Small intestine (tissue), 7 donors: ENCODE measurements at regions not wholly inside any gene's neighbourhood (a gene's known extent, or its start where the extent isn't known, plus 50 kb on each side); places are given as distances from the start of the nearest gene placed in this dataset.

Experiments used
- DNase-seq, 2 donors: peaks; one replicate each; pipeline versions ENCODE4 v3.0.0 to v3.0.0-alpha.2; 2013
- FAIRE-seq: peaks from 2 replicates; lab custom pipeline; 2012; peaks lifted over from hg19 to GRCh38; lab: Jason Lieb, UNC
- H3K27ac ChIP-seq, 3 donors: one replicate each; pipeline ENCODE4 v1.5.1; 2013; ENCODE audit warnings: low read length in 2 of 3, mild to moderate bottlenecking in 2 of 3, control low read depth in 1 of 3, inconsistent platforms in 1 of 3, low read depth in 1 of 3, moderate library complexity in 1 of 3
- H3K27me3 ChIP-seq, 3 donors: one replicate each; pipeline ENCODE4 v1.6.1; 2013; ENCODE audit warnings: low read length in 3 of 3, inconsistent platforms in 1 of 3; ENCODE audit not compliant: control insufficient read depth in 3 of 3, insufficient read depth in 3 of 3
- H3K36me3 ChIP-seq, 3 donors: one replicate each; pipeline ENCODE4 v1.6.1; 2013; ENCODE audit warnings: low read length in 3 of 3, inconsistent platforms in 1 of 3, low read depth in 1 of 3, mild to moderate bottlenecking in 1 of 3, moderate library complexity in 1 of 3; ENCODE audit not compliant: control insufficient read depth in 3 of 3, insufficient read depth in 2 of 3
- H3K4me1 ChIP-seq, 3 donors: one replicate each; pipeline ENCODE4 v1.6.1; 2013; ENCODE audit warnings: low read length in 2 of 3, inconsistent platforms in 1 of 3, low read depth in 1 of 3, mild to moderate bottlenecking in 1 of 3, moderate library complexity in 1 of 3; ENCODE audit not compliant: control insufficient read depth in 3 of 3, insufficient read depth in 2 of 3
- H3K4me3 ChIP-seq, 3 donors: one replicate each; pipeline ENCODE4 v1.5.1; 2013; ENCODE audit warnings: low read length in 3 of 3, control low read depth in 1 of 3, inconsistent platforms in 1 of 3, low read depth in 1 of 3, mild to moderate bottlenecking in 1 of 3, moderate library complexity in 1 of 3
- H3K9me3 ChIP-seq, 2 donors: one replicate each; pipeline ENCODE4 v1.6.1; 2013; ENCODE audit warnings: low read depth in 1 of 2, low read length in 1 of 2; ENCODE audit not compliant: control insufficient read depth in 2 of 2, insufficient read depth in 1 of 2
- WGBS, 3 donors: extraction: QIAGEN DNeasy Blood & Tissue Kit; methylation state at CpG; one replicate each; pipeline ENCODE4 v1.1.7; 2013; 5-methylcytosine and 5-hydroxymethylcytosine counted together
- donor health status: healthy with polysubstance abuse.
- donor health status: control.
- donor health status: control.
- donor health status: Bipolar disorder and iron deficiency.
- donor health status: healthy.

DNA sequence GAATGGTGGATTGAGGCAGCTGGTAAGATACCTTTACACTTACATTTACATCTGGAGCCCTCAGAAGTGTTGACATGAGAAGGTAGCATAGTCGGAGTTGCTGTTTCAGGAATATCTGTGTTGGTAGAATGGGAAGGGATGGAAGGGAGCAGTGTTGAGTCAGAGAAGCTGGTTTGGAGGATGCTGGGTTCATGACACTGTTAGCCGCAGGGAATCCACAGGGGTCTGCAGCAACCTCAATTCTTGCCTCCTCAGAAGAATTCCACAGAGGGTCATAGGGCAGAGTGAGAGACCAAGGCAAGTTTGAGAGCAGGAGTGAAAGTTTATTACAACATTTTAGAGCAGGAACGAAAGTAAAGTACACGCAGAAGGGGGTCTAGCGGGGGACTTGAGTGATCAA is 536.8 kb downstream of the QKI start:
- 88 to 96% (median 93%) methylated on average over 5 of the region's 5 CpGs for WGBS, 3 donors
- H3K9me3 ChIP-seq = no peaks in the 10 kb centered on the region
- H3K27ac ChIP-seq = no peak overlapping the region
- no peak overlapping the region for H3K4me3 ChIP-seq
- DNase-seq (no peak), FAIRE-seq (no peak)
- H3K27me3 ChIP-seq = peaks cover 0 to 2% (median 0%) of the 10 kb centered on the region in 3 donors
- H3K4me1 ChIP-seq = no peaks in the 10 kb centered on the region
- no peaks in the 10 kb centered on the region for H3K36me3 ChIP-seq

DNA sequence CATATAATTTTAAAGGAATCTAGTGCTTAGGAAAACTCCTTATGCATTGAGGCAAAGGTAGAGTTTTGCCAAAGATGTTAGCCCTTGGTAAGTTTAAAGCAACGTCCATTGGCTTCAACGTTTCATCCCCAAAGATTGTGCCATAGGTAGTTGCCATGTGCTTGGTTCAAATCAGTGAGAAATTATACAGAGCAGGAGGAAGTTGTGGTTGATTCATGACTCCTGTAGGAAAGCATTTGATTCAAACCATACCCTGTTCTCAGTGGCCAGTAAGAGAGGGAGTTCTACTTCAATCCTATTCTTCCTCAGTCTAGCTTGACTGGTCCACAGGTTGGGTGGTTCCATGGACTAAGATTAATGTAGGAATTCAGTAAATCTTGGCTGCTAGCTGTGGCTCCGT is 535.6 kb downstream of the QKI start:
- Histone ChIP-seq H3K36me3 (no peaks in the 10 kb centered on the region), H3K4me1 (no peaks in the 10 kb centered on the region), H3K27me3 (peaks cover 0 to 2% (median 0%) of the 10 kb centered on the region in 3 donors), H3K9me3 (no peaks in the 10 kb centered on the region), H3K27ac (no peak overlapping the region), H3K4me3 (no peak overlapping the region)
- FAIRE-seq (no peak), DNase-seq (no peak)
- 65 to 74% (median 68%) methylated on average over 3 of the region's 3 CpGs for WGBS, 3 donors

DNA sequence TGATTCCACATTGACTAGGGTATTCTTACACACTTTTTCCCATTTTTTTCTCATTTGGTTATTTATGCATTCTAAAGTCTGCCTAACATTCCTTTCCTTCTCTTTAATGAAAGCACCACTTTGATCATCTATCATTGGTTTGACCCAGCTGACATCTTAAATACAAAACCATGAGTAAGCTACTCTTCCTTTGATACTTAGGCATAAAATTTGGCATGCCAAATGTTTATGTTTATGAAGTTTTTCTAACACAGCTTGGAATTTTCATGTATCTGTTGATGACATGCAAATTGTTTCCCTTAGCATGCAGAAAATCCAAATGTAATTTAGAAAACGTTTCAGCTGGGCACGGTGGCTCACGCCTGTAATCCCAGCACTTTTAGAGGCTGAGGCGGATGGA is 534.9 kb downstream of the QKI start:
- H3K27me3 ChIP-seq = no peaks in the 10 kb centered on the region
- H3K4me3 ChIP-seq = no peak overlapping the region
- DNase-seq (no peak), FAIRE-seq (no peak)
- H3K36me3 ChIP-seq = no peaks in the 10 kb centered on the region
- WGBS, 3 donors = 74 to 82% (median 80%) methylated on average over 4 of the region's 4 CpGs
- no peaks in the 10 kb centered on the region for H3K4me1 ChIP-seq
- no peak overlapping the region for H3K27ac ChIP-seq
- H3K9me3 ChIP-seq = no peaks in the 10 kb centered on the region

DNA sequence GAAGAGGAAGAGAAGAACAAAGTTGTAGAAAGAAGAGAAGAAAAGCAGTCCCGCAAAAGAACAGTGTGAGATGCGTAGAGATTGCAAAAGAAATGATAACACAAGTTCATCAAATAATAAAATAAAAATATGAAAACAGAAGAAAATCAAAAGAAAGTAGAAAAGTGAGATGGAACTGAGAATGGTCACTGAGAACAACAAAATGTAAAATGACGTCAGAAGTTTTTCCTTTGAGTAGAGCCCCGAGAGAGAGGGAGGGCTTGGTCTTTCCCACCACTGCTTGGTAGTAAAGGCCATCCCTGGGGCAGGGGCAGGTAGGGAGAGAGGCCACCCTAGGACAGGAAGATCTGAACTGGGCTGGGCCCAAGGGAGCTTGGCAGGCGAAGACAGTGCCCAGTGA is 533.7 kb downstream of the QKI start:
- Histone ChIP-seq H3K27me3 (peaks cover 0 to 3% (median 0%) of the 10 kb centered on the region in 3 donors), H3K4me1 (no peaks in the 10 kb centered on the region), H3K36me3 (no peaks in the 10 kb centered on the region), H3K9me3 (no peaks in the 10 kb centered on the region), H3K27ac (no peak overlapping the region), H3K4me3 (no peak overlapping the region)
- DNase-seq = no peak
- 71 to 82% (median 77%) methylated on average over 5 of the region's 5 CpGs for WGBS, 3 donors
- no peak for FAIRE-seq

DNA sequence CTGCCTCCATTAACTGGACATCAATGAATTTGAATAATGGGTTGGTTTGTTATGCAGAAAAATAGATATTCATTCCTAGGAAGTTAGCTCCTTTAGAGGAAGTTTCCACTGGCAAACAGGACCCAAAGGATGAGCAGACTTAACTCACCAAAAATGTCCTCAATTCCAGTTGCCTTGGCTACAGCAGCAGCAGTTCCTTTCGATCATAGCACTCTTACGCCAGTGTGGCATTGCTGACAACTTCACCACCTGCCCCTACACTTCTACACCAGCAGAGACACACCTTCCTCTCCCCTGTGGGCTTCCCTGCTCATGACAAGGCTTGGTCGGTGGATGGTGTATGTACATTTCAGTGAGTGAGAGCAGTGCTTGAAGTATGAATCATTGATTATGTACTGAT is 532.8 kb downstream of the QKI start:
- H3K36me3 ChIP-seq = no peaks in the 10 kb centered on the region
- no peak for FAIRE-seq
- 74 to 87% (median 86%) methylated on average over 3 of the region's 3 CpGs for WGBS, 3 donors
- DNase-seq = no peak
- peaks cover 0 to 3% (median 0%) of the 10 kb centered on the region in 3 donors for H3K27me3 ChIP-seq
- H3K4me1 ChIP-seq = no peaks in the 10 kb centered on the region
- no peak overlapping the region for H3K27ac ChIP-seq
- no peak overlapping the region for H3K4me3 ChIP-seq
- H3K9me3 ChIP-seq = no peaks in the 10 kb centered on the region

DNA sequence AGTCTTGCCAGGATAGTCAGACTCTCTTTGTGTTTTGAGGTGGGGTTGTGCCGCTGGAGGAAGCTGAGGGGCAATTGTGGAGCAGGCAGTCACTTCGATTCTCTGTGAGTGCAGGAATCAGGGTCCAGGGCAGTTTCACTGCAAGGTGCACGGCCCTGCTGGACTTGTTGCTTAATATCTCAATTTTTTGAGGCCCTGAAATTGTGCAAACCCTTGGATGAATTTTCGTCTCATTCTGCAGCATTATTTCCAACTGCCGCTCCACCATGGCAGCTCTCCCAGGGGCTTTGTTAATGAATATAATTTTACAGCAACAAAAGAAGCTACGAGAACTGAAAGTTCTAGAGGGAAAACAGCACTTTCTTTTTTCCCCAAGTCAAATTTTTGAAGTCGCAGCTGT is 531.9 kb downstream of the QKI start:
- Histone ChIP-seq H3K4me3 (no peak overlapping the region), H3K27me3 (peaks cover 0 to 3% (median 0%) of the 10 kb centered on the region in 3 donors), H3K36me3 (no peaks in the 10 kb centered on the region), H3K9me3 (no peaks in the 10 kb centered on the region), H3K4me1 (no peaks in the 10 kb centered on the region), H3K27ac (no peak overlapping the region)
- FAIRE-seq (no peak), DNase-seq (no peak)
- 65 to 70% (median 68%) methylated on average over 7 of the region's 7 CpGs for WGBS, 3 donors

DNA sequence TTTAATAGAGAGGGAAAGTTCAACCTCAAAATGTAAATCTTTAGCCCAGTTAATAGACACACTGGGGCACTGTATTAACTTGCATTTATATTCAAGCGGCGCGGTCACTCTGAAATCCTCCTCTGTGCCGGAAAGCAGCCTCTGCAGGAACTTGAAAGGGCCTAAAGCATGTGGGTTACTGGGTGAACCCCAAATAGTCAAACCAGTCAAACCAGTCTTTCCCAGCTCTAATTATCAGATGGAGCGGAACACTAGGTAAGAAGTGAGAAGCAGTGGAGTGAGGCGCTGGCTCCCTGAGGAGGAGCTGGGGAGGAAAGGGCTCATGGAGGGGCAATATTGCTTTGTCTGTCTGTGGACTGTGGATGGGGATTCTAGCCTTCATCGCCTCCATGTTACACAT is 531.3 kb downstream of the QKI start:
- no peak overlapping the region for H3K27ac ChIP-seq
- no peak for DNase-seq
- no peaks in the 10 kb centered on the region for H3K9me3 ChIP-seq
- no peaks in the 10 kb centered on the region for H3K36me3 ChIP-seq
- H3K4me3 ChIP-seq = no peak overlapping the region
- FAIRE-seq = no peak
- 78 to 86% (median 85%) methylated on average over 7 of the region's 7 CpGs for WGBS, 3 donors
- H3K4me1 ChIP-seq = no peaks in the 10 kb centered on the region
- peaks cover 0 to 3% (median 0%) of the 10 kb centered on the region in 3 donors for H3K27me3 ChIP-seq

DNA sequence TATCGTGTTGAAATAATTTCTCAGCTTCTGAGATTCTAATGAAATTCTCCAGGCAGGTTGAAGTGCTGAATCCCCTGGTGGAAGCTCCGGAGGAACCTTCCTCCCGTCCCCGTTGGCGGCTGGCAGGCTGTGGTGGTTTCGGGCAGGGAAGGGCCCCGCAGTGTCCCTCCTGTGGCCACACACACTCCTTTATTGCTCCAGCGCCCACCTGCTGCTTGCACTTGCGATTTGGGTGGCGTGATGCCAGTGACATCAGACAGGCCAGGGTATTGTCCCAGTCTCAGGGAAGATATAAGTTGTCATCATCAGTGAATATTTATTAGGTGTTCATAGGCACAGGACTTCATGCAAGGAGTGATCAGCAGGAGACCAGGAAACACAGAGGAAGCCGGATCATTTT is 530.4 kb downstream of the QKI start:
- Histone ChIP-seq H3K27me3 (peaks cover 0 to 3% (median 0%) of the 10 kb centered on the region in 3 donors), H3K27ac (no peak overlapping the region), H3K4me3 (no peak overlapping the region), H3K9me3 (no peaks in the 10 kb centered on the region), H3K4me1 (no peaks in the 10 kb centered on the region), H3K36me3 (no peaks in the 10 kb centered on the region)
- FAIRE-seq (no peak), DNase-seq (no peak)
- 82 to 87% (median 84%) methylated on average over 11 of the region's 11 CpGs for WGBS, 3 donors
